HCT116 (cell line): ENCODE measurements at regions not wholly inside any gene's neighbourhood (a gene's known extent, or its start where the extent isn't known, plus 50 kb on each side); places are given as distances from the start of the nearest gene placed in this dataset.

ENCODE experiments used
- ATAC-seq: fragments of 200-7000 bp; cut with Tn5 transposase; 2 replicates; pipeline ENCODE4 v1.9.1; 2020; ENCODE audit warnings: mild to moderate bottlenecking, moderate library complexity
- BruUV-seq: library from RNA; stranded (reverse); fragments of 400-500 nt; replicated peaks from 2 replicates; lab custom pipeline; 2021; lab: Mats Ljungman, UMichigan
- CTCF ChIA-PET: fragments of 300-600 bp; sonication (Branson Sonifier 250); formaldehyde crosslinking; loops from one replicate; lab custom pipeline; 2021; ENCODE audit warnings: antibody characterized with exemption; lab: Charles Lee
- POLR2A ChIA-PET: fragments of 300-600, 350-600 bp; sonication (Branson Sonifier 250); formaldehyde crosslinking; loops from one replicate; lab custom pipeline; 2021; ENCODE audit warnings: antibody characterized with exemption; lab: Charles Lee
- RAD21 ChIA-PET, 2 experiments: fragments of 300-600 bp; sonication (Branson Sonifier 250); formaldehyde crosslinking; loops; one replicate each; lab custom pipeline; 2023; ENCODE audit warnings: low total read pairs in 2 of 2; ENCODE audit not compliant: uncharacterized antibody in 2 of 2, unreplicated experiment in 2 of 2, low non-redundant PET in 1 of 2; lab: Charles Lee
- DNase-seq: peaks from one replicate; pipeline ENCODE4 v3.0.0-alpha.2; 2010; ENCODE audit warnings: low read depth, low spot score
- H2AFZ ChIP-seq: fragments of 200-600 bp; shearing (Covaris generic), sonication (generic); 2 replicates; pipeline ENCODE4 v1.6.1; 2017; ENCODE audit warnings: low read depth, mixed run types, mixed read lengths, antibody characterized with exemption, low read length; ENCODE audit not compliant: poor library complexity, severe bottlenecking
- H3K27ac ChIP-seq: 2 replicates; pipeline ENCODE4 v1.5.1; 2012; ENCODE audit warnings: low read depth, low read length
- H3K27me3 ChIP-seq: fragments of 200-600 bp; sonication (generic); 2 replicates; pipeline ENCODE4 v1.6.1; 2016; ENCODE audit warnings: mixed run types, low read length, mixed read lengths; ENCODE audit not compliant: insufficient read depth
- H3K36me3 ChIP-seq, 2 experiments: fragments of 200-500 bp in 1 of 2; fragments of 200-600 bp in 1 of 2; sonication (Bioruptor generic) in 1 of 2; sonication (generic) in 1 of 2; 2 replicates each; pipeline versions ENCODE4 v1.5.1 to v1.6.1; 2014 to 2016; ENCODE audit warnings: low read length in 2 of 2, inconsistent platforms in 1 of 2, mixed read lengths in 1 of 2, mixed run types in 1 of 2; ENCODE audit not compliant: insufficient read depth in 2 of 2, control insufficient read depth in 1 of 2
- H3K4me1 ChIP-seq, 2 experiments: fragments of 200-600 bp in 1 of 2; sonication (generic) in 1 of 2; 2 replicates each; pipeline versions ENCODE4 v1.5.1 to v1.6.1; 2012 to 2017; ENCODE audit warnings: low read length in 2 of 2, inconsistent platforms in 1 of 2, mild to moderate bottlenecking in 1 of 2, mixed read lengths in 1 of 2, mixed run types in 1 of 2, moderate library complexity in 1 of 2; ENCODE audit not compliant: insufficient read depth in 2 of 2, control insufficient read depth in 1 of 2
- H3K4me2 ChIP-seq: fragments of 200-600 bp; sonication (generic); 2 replicates; pipeline ENCODE4 v1.6.1; 2017; ENCODE audit warnings: mixed run types, low read length, mixed read lengths
- H3K4me3 ChIP-seq, 2 experiments: fragments of 200-600 bp in 1 of 2; sonication (generic) in 1 of 2; replicated peaks in 1 of 2; 2 replicates each; pipeline ENCODE4 v1.5.1; 2011 to 2016; ENCODE audit warnings: low read length in 2 of 2, control low read depth in 1 of 2, low read depth in 1 of 2, mild to moderate bottlenecking in 1 of 2, mixed read lengths in 1 of 2, mixed run types in 1 of 2
- H3K79me2 ChIP-seq: fragments of 200-600 bp; sonication (generic); 2 replicates; pipeline ENCODE4 v1.6.1; 2017; ENCODE audit warnings: mild to moderate bottlenecking, mixed run types, low read length, moderate library complexity, mixed read lengths; ENCODE audit not compliant: insufficient read depth
- H3K9ac ChIP-seq: fragments of 200-600 bp; sonication (generic); 2 replicates; pipeline ENCODE4 v1.6.1; 2016; ENCODE audit warnings: low read length, mixed read lengths
- H3K9me2 ChIP-seq: fragments of 200-600 bp; sonication (generic), shearing (Covaris generic); 2 replicates; pipeline ENCODE4 v1.6.1; 2017; ENCODE audit warnings: mixed run types, mild to moderate bottlenecking, moderate library complexity; ENCODE audit not compliant: insufficient read depth
- H3K9me3 ChIP-seq, 2 experiments: fragments of 200-500 bp in 1 of 2; fragments of 200-600 bp in 1 of 2; sonication (Bioruptor generic) in 1 of 2; sonication (generic) in 1 of 2; 2 replicates each; pipeline ENCODE4 v1.6.1; 2014 to 2017; ENCODE audit warnings: low read length in 2 of 2, mixed read lengths in 2 of 2, inconsistent platforms in 1 of 2, low read depth in 1 of 2, mild to moderate bottlenecking in 1 of 2, mixed run types in 1 of 2, moderate library complexity in 1 of 2; ENCODE audit not compliant: control insufficient read depth in 1 of 2, insufficient read depth in 1 of 2
- H4K20me1 ChIP-seq: fragments of 200-600 bp; sonication (generic), shearing (Covaris generic); 2 replicates; pipeline ENCODE4 v1.6.1; 2017; ENCODE audit warnings: mixed run types, mild to moderate bottlenecking, moderate library complexity; ENCODE audit not compliant: insufficient read depth
- CEBPB ChIP-seq: IDR thresholded peaks from 2 replicates; pipeline ENCODE4 v1.6.1; 2012; ENCODE audit warnings: low read depth
- CTCF ChIP-seq, 3 experiments: fragments of 200-600 bp in 1 of 3; sonication (generic) in 1 of 3; IDR thresholded peaks in 2 of 3; conservative IDR thresholded peaks in 1 of 3; 2 replicates each; pipeline ENCODE4 v1.5.1; 2012 to 2017; ENCODE audit warnings: low read depth in 2 of 3, low read length in 2 of 3, antibody characterized with exemption in 1 of 3, borderline replicate concordance in 1 of 3, control low read depth in 1 of 3, mild to moderate bottlenecking in 1 of 3, mixed read lengths in 1 of 3, mixed run types in 1 of 3, moderate library complexity in 1 of 3; ENCODE audit not compliant: insufficient read depth in 1 of 3
- ELF1 ChIP-seq: IDR thresholded peaks from 2 replicates; pipeline ENCODE4 v1.6.1; 2012; ENCODE audit warnings: low read depth, borderline replicate concordance
- EZH2 ChIP-seq: fragments of 200-600 bp; sonication (generic); IDR thresholded peaks from 2 replicates; pipeline ENCODE4 v1.6.1; 2017; ENCODE audit warnings: antibody characterized with exemption, mixed run types
- EZH2phosphoT487 ChIP-seq: fragments of 200-600 bp; IDR thresholded peaks from 2 replicates; pipeline ENCODE4 v1.6.1; 2018; ENCODE audit warnings: antibody characterized with exemption, borderline replicate concordance
- FOSL1 ChIP-seq: IDR thresholded peaks from 2 replicates; pipeline ENCODE4 v1.6.1; 2012; ENCODE audit warnings: low read depth
- JUND ChIP-seq: IDR thresholded peaks from 2 replicates; pipeline ENCODE4 v1.6.1; 2012
- POLR2AphosphoS5 ChIP-seq: IDR thresholded peaks from 2 replicates; pipeline ENCODE4 v1.6.1; 2011; ENCODE audit warnings: mild to moderate bottlenecking, low read depth, low read length, moderate library complexity
- RAD21 ChIP-seq: IDR thresholded peaks from 2 replicates; pipeline ENCODE4 v1.6.1; 2012; ENCODE audit warnings: low read depth, mild to moderate bottlenecking
- SP1 ChIP-seq: IDR thresholded peaks from 2 replicates; pipeline ENCODE4 v1.6.1; 2012; ENCODE audit warnings: low read depth
- SRF ChIP-seq: IDR thresholded peaks from 2 replicates; pipeline ENCODE4 v1.6.1; 2012; ENCODE audit warnings: low read depth
- TCF7L2 ChIP-seq: IDR thresholded peaks from 2 replicates; pipeline ENCODE4 v1.7.0; 2011; ENCODE audit warnings: borderline replicate concordance, inconsistent platforms; ENCODE audit not compliant: insufficient read depth, insufficient read length; ENCODE audit errors: extremely low read depth
- YY1 ChIP-seq: IDR thresholded peaks from 2 replicates; pipeline ENCODE4 v1.6.1; 2011; ENCODE audit warnings: low read length, low read depth, moderate library complexity, mild to moderate bottlenecking; ENCODE audit not compliant: insufficient replicate concordance; ENCODE audit errors: extremely low read depth
- ZFX ChIP-seq: fragments of 450-650 bp; IDR thresholded peaks from 2 replicates; pipeline ENCODE4 v1.6.1; 2017
- ZNF274 ChIP-seq: fragments of 200-500 bp; sonication (Bioruptor generic); IDR thresholded peaks from 2 replicates; pipeline ENCODE4 v1.6.1; 2014; ENCODE audit warnings: mild to moderate bottlenecking, low read depth, low read length, inconsistent platforms
- intact Hi-C: fragments of 100-400 bp; cut with micrococcal nuclease; formaldehyde crosslinking; loops from 2 replicates; pipeline ENCODE4 v1.10.0; 2022
- TF ChIP-seq, protein P1 (sequence below): IDR thresholded peaks from 2 replicates; pipeline ENCODE4 v1.6.1; 2012; ENCODE audit warnings: low read depth
- TF ChIP-seq, protein P2 (sequence below): IDR thresholded peaks from 2 replicates; pipeline ENCODE4 v1.6.1; 2012

DNA sequence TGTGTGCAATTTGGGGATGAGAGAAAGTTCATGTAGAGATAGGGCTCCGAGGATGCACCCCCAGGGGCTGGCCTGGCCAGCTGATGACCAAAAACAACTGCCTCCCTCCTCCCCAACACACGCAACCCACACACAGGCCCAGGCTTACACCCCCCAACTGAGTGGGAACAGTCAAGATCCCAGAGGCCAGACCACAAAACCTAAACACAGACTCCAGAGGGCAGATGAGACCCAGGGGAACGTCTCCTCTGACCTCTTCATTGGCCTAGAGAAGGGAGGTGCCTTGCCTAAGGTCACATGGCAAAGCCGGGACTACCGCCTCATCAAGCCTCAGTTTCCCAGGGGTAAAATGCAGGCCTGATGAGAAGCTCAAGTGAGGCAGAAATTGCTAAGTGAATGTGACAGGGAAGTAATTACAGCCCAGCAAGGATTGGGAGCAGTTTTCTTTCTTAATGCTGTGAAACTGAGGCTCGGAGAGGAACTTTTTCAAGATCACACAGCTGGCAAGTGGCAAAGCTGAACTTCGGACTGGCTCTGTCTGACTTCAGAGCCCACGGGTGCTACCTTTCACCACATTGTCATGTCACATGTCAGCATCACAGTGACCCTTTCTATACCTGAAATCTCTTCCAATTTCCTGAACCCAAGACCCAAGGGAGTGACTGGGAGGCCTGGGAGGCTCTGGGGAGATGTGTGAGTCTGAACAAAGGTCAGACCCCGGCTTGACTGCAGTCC, 69.9 kb upstream of the WNT11 start:
- H3K9me2 ChIP-seq, result no peaks in the 10 kb centered on the region
- BruUV-seq, result no TSS peak
- no peak overlapping the region for H3K9ac ChIP-seq
- H2AFZ ChIP-seq, result no peak overlapping the region
- no peaks in the 10 kb centered on the region for H3K4me1 ChIP-seq
- H3K27me3 ChIP-seq, result no peaks in the 10 kb centered on the region
- ChIA-PET POLR2A (no interaction called here), RAD21 (no interaction called here), CTCF (no interaction called here)
- no peak overlapping the region for H3K27ac ChIP-seq
- H3K4me2 ChIP-seq, result no peak overlapping the region
- H3K9me3 ChIP-seq, result peaks cover 0 to 6% of the 10 kb centered on the region in 2 experiments; a peak in 1 of 4 replicates
- intact Hi-C loops, result no loop called here
- H3K79me2 ChIP-seq, result no peaks in the 10 kb centered on the region
- H3K4me3 ChIP-seq, result no peak overlapping the region
- H4K20me1 ChIP-seq, result no peaks in the 10 kb centered on the region
- H3K36me3 ChIP-seq, result no peaks in the 10 kb centered on the region
- TF ChIP-seq ZFX, result no peak
- TF ChIP-seq ZNF274, result no peak
- TF ChIP-seq TCF7L2, result no peak
- TF ChIP-seq, protein P1, sequence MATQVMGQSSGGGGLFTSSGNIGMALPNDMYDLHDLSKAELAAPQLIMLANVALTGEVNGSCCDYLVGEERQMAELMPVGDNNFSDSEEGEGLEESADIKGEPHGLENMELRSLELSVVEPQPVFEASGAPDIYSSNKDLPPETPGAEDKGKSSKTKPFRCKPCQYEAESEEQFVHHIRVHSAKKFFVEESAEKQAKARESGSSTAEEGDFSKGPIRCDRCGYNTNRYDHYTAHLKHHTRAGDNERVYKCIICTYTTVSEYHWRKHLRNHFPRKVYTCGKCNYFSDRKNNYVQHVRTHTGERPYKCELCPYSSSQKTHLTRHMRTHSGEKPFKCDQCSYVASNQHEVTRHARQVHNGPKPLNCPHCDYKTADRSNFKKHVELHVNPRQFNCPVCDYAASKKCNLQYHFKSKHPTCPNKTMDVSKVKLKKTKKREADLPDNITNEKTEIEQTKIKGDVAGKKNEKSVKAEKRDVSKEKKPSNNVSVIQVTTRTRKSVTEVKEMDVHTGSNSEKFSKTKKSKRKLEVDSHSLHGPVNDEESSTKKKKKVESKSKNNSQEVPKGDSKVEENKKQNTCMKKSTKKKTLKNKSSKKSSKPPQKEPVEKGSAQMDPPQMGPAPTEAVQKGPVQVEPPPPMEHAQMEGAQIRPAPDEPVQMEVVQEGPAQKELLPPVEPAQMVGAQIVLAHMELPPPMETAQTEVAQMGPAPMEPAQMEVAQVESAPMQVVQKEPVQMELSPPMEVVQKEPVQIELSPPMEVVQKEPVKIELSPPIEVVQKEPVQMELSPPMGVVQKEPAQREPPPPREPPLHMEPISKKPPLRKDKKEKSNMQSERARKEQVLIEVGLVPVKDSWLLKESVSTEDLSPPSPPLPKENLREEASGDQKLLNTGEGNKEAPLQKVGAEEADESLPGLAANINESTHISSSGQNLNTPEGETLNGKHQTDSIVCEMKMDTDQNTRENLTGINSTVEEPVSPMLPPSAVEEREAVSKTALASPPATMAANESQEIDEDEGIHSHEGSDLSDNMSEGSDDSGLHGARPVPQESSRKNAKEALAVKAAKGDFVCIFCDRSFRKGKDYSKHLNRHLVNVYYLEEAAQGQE, result no peak
- TF ChIP-seq, protein P2, sequence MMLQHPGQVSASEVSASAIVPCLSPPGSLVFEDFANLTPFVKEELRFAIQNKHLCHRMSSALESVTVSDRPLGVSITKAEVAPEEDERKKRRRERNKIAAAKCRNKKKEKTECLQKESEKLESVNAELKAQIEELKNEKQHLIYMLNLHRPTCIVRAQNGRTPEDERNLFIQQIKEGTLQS, result no peak
- no peak for TF ChIP-seq CTCF (IDR thresholded peaks at IDR 0.05 in 2 of 3, conservative IDR thresholded peaks at IDR 0.05 in 1 of 3; ENCODE audit: borderline replicate concordance in 1 of 3, insufficient read depth in 1 of 3, low read depth in 2 of 3, low read length in 2 of 3)
- TF ChIP-seq CEBPB, result no peak
- no peak for TF ChIP-seq SRF
- no peak for TF ChIP-seq ELF1
- no peak for TF ChIP-seq YY1
- TF ChIP-seq EZH2, result no peak
- no peak for TF ChIP-seq FOSL1
- no peak for TF ChIP-seq SP1
- no peak for TF ChIP-seq POLR2AphosphoS5
- no peak for TF ChIP-seq JUND
- no peak for TF ChIP-seq RAD21
- TF ChIP-seq EZH2phosphoT487, result no peak
- ATAC-seq, result no peak
- no peak for DNase-seq
